Activated CD4-positive, alpha-beta T cell treated with anti-CD3 and anti-CD28 coated beads, Interleukin-10, Interleukin-2, amounts not matched to agents 100 ng/mL and 50 ng/mL, durations not matched to agents 16 hours and 8 hours (primary cell): ENCODE measurements at regions not wholly inside any gene's neighbourhood (a gene's known extent, or its start where the extent isn't known, plus 50 kb on each side); places are given as distances from the start of the nearest gene placed in this dataset.
"Not testable (repeated sequence)": the region's sequence is repeated elsewhere in the genome, so short reads cannot be mapped to it uniquely, and the experiment has no call there.

Experiments used
- DNase-seq: peaks from one replicate; pipeline ENCODE4 v3.0.0-alpha.2; 2020

GRCh38 chr4:72935462-72935861, 134.1 kb downstream of the COX18 start:
- no peak for DNase-seq

GRCh38 chr4:72933029-72933428, 136.5 kb downstream of the COX18 start:
- no peak for DNase-seq

- no peak for DNase-seq
Observed at GRCh38 chr4:72931346-72931745, 138.2 kb downstream of the COX18 start.

- not testable (repeated sequence) for DNase-seq
Observed at GRCh38 chr4:72929596-72930274, 139.8 kb downstream of the COX18 start.

- no peak for DNase-seq
Observed at GRCh38 chr4:72924814-72925213, 144.7 kb downstream of the COX18 start.

GRCh38 chr4:72919937-72920336, 149.6 kb downstream of the COX18 start:
- no peak for DNase-seq

- no peak for DNase-seq
Observed at GRCh38 chr4:72919464-72919863, 150.1 kb downstream of the COX18 start.

- DNase-seq, result no peak
Observed at GRCh38 chr4:72918362-72918761, 151.2 kb downstream of the COX18 start.

- no peak for DNase-seq
Observed at GRCh38 chr4:72911316-72911715, 158.2 kb downstream of the COX18 start.

- DNase-seq, result no peak
Observed at GRCh38 chr4:72909461-72909860, 160.1 kb downstream of the COX18 start.

GRCh38 chr4:72902354-72902753, 167.2 kb downstream of the COX18 start:
- DNase-seq, result no peak

GRCh38 chr4:72901553-72901952, 168.0 kb downstream of the COX18 start:
- no peak for DNase-seq

GRCh38 chr4:72900952-72901351, 168.6 kb downstream of the COX18 start:
- no peak for DNase-seq

- no peak for DNase-seq
Observed at GRCh38 chr4:72899621-72900020, 169.9 kb downstream of the COX18 start.

- no peak for DNase-seq
Observed at GRCh38 chr4:72899214-72899613, 170.3 kb downstream of the COX18 start.

GRCh38 chr4:72896515-72896914, 173.0 kb downstream of the COX18 start:
- no peak for DNase-seq

- no peak for DNase-seq
Observed at GRCh38 chr4:72895408-72895807, 174.1 kb downstream of the COX18 start.

GRCh38 chr4:72893354-72894066, 176.0 kb downstream of the COX18 start:
- no peak for DNase-seq

- DNase-seq, result no peak
Observed at GRCh38 chr4:72888331-72888730, 181.2 kb downstream of the COX18 start.

- no peak for DNase-seq
Observed at GRCh38 chr4:72887152-72887551, 182.4 kb downstream of the COX18 start.

- DNase-seq, result no peak
Observed at GRCh38 chr4:72886602-72887001, 182.9 kb downstream of the COX18 start.

GRCh38 chr4:72884225-72884624, 185.3 kb downstream of the COX18 start:
- DNase-seq, result not testable (repeated sequence)

- no peak for DNase-seq
Observed at GRCh38 chr4:72876946-72877345, 192.6 kb downstream of the COX18 start.

GRCh38 chr4:72875545-72875944, 194.0 kb downstream of the COX18 start:
- no peak for DNase-seq

- no peak for DNase-seq
Observed at GRCh38 chr4:72875138-72875537, 194.4 kb downstream of the COX18 start.
